Calu3 (cell line): ENCODE measurements at regions not wholly inside any gene's neighbourhood (a gene's known extent, or its start where the extent isn't known, plus 50 kb on each side); places are given as distances from the start of the nearest gene placed in this dataset.

Source experiments
- BruUV-seq: library from RNA; stranded (reverse); fragments of 400-500 nt; replicated peaks from 2 replicates; lab custom pipeline; 2021; lab: Mats Ljungman, UMichigan
- CTCF ChIA-PET: fragments of 300-600 bp; sonication (Branson Sonifier 250); formaldehyde crosslinking; loops from one replicate; lab custom pipeline; 2022; ENCODE audit warnings: antibody characterized with exemption; lab: Charles Lee
- DNase-seq: peaks from one replicate; pipeline ENCODE4 v3.0.0; 2022
- H3K27ac Mint-ChIP-seq: one replicate; pipeline ENCODE4 v1.8.0; 2022; ENCODE audit warnings: mixed read lengths; ENCODE audit not compliant: unreplicated experiment
- H3K27me3 Mint-ChIP-seq: one replicate; pipeline ENCODE4 v1.8.0; 2022; ENCODE audit warnings: mixed read lengths; ENCODE audit not compliant: unreplicated experiment
- H3K36me3 Mint-ChIP-seq: one replicate; pipeline ENCODE4 v1.8.0; 2022; ENCODE audit warnings: mild to moderate bottlenecking, moderate library complexity, mixed read lengths; ENCODE audit not compliant: insufficient read depth, unreplicated experiment
- H3K4me1 Mint-ChIP-seq: one replicate; pipeline ENCODE4 v1.8.0; 2022; ENCODE audit warnings: mild to moderate bottlenecking, low read depth, mixed read lengths; ENCODE audit not compliant: unreplicated experiment
- H3K4me3 Mint-ChIP-seq: one replicate; pipeline ENCODE4 v1.8.0; 2022; ENCODE audit warnings: mild to moderate bottlenecking, low read depth, moderate library complexity, mixed read lengths; ENCODE audit not compliant: unreplicated experiment
- H3K9me3 Mint-ChIP-seq: one replicate; pipeline ENCODE4 v1.8.0; 2022; ENCODE audit warnings: low read depth, mixed read lengths; ENCODE audit not compliant: unreplicated experiment
- intact Hi-C: fragments of 100-400 bp; cut with micrococcal nuclease; formaldehyde crosslinking; loops from one replicate; pipeline ENCODE4 v1.10.0; 2022; ENCODE audit not compliant: unreplicated experiment
- TF ChIP-seq, protein P1 (sequence below): fragments of 200-600 bp; IDR thresholded peaks from one replicate; pipeline ENCODE4 v1.8.0; 2022; ENCODE audit warnings: antibody characterized with exemption; ENCODE audit not compliant: unreplicated experiment

DNA sequence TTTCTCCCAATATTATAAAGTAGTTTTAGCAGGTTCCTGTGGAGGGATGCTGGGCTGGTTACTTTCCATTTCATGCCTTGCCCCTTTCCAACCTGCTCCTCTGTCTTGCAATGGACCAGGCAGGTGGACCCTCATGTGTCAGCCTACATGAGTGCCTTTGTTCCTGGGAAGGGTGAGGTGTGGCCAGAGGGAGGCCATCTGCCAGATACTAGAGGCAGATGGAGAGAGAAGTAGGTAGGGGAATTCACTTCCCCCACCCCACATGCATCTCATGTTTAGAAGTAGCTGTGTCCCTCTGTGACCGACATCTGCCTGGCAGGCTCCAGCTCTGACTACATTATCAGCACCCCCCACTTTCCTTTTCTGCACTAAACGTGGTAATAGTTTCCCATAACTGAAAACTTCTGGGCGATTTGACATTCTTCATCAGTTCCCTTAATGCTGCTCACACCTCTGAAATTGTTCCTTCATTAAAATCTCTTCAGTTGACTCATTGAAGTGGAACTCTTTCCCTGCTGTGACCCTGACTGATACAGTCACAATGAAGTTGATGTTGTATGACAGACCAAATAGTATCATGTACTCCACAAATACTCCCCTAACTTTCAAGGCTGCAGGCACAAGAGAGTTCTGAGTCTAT is 396.3 kb upstream of the FZD8 start:
- H3K36me3 Mint-ChIP-seq, result no peaks in the 10 kb centered on the region
- CTCF ChIA-PET, result no interaction called here
- TF ChIP-seq, protein P1, sequence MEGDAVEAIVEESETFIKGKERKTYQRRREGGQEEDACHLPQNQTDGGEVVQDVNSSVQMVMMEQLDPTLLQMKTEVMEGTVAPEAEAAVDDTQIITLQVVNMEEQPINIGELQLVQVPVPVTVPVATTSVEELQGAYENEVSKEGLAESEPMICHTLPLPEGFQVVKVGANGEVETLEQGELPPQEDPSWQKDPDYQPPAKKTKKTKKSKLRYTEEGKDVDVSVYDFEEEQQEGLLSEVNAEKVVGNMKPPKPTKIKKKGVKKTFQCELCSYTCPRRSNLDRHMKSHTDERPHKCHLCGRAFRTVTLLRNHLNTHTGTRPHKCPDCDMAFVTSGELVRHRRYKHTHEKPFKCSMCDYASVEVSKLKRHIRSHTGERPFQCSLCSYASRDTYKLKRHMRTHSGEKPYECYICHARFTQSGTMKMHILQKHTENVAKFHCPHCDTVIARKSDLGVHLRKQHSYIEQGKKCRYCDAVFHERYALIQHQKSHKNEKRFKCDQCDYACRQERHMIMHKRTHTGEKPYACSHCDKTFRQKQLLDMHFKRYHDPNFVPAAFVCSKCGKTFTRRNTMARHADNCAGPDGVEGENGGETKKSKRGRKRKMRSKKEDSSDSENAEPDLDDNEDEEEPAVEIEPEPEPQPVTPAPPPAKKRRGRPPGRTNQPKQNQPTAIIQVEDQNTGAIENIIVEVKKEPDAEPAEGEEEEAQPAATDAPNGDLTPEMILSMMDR, result no peak
- no peak for DNase-seq
- no peak overlapping the region for H3K4me3 Mint-ChIP-seq
- no peaks in the 10 kb centered on the region for H3K27me3 Mint-ChIP-seq
- peaks cover 13% of the 10 kb centered on the region for H3K9me3 Mint-ChIP-seq
- no peaks in the 10 kb centered on the region for H3K4me1 Mint-ChIP-seq
- intact Hi-C loops, result no loop called here
- BruUV-seq, result no TSS peak
- H3K27ac Mint-ChIP-seq, result no peak overlapping the region

DNA sequence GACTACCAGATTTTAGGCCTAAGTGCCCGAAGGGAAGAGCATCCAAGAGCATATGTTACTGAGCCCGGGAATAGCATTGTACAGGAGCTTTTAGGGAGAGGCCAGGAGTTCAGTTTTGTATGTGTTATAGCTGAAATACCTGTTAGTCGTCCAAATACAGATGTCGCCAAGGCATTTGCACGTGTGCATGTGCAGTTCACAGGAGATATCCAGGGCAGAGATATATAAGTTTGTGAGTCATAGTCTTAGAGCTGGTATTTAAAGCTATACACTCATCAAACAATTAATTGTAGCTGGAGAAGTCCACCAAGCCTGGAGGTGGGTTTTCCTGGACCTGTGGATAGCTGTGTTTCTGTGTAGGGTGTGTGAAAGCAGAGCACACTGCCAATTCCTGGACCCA is 394.0 kb upstream of the FZD8 start:
- Mint-ChIP-seq H3K27me3 (no peaks in the 10 kb centered on the region), H3K9me3 (peaks cover 13% of the 10 kb centered on the region), H3K4me3 (no peak overlapping the region), H3K27ac (no peak overlapping the region), H3K36me3 (no peaks in the 10 kb centered on the region), H3K4me1 (no peaks in the 10 kb centered on the region)
- no peak for DNase-seq
- TF ChIP-seq, protein P1, result no peak
- intact Hi-C loops, result no loop called here
- CTCF ChIA-PET, result no interaction called here
- no TSS peak for BruUV-seq

DNA sequence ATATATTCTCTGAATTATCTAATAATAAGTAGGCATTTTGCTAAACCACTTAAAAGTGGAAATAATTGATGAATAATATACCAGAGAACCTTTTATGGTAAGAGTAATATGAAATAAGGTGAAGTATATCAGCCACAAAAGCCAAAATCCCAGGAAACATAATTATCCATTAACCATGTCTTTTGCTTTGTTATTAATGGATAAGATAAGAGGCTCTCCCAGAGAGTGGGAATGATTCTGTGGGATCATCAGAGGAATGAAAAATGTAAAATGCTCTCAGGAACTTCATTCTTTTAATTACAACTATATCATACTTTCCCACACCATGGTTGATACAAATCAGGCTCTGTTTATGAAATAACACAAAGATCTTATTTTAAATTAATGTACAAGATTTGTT is 391.7 kb upstream of the FZD8 start:
- Mint-ChIP-seq H3K4me1 (no peaks in the 10 kb centered on the region), H3K27ac (no peak overlapping the region), H3K4me3 (no peak overlapping the region), H3K9me3 (peaks cover 10% of the 10 kb centered on the region), H3K27me3 (no peaks in the 10 kb centered on the region), H3K36me3 (no peaks in the 10 kb centered on the region)
- TF ChIP-seq, protein P1, result no peak
- no peak for DNase-seq
- CTCF ChIA-PET, result no interaction called here
- BruUV-seq, result no TSS peak
- intact Hi-C loops, result no loop called here

DNA sequence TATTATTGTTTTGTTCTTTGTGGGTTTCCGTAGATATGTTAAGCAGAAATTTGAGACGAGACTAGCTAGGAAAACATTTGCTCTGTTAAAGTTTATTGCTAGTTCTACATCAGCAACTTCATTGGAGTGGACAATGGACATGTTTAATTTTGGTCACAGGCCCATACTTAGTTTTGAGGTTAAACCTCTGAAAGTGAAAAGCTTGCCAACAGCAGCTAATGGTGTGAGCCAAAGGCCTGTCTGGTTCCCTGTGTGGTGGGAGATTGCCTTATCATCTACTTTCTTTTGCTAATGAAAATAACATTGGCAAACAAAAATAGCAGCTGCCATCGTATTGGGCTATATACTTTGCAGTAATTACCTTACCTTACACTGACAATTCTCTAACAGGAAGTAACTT is 388.4 kb upstream of the FZD8 start:
- no peak overlapping the region for H3K4me3 Mint-ChIP-seq
- CTCF ChIA-PET, result no interaction called here
- TF ChIP-seq, protein P1, result no peak
- no peak overlapping the region for H3K27ac Mint-ChIP-seq
- H3K27me3 Mint-ChIP-seq, result no peaks in the 10 kb centered on the region
- peaks cover 15% of the 10 kb centered on the region for H3K9me3 Mint-ChIP-seq
- H3K36me3 Mint-ChIP-seq, result no peaks in the 10 kb centered on the region
- DNase-seq, result no peak
- BruUV-seq, result no TSS peak
- H3K4me1 Mint-ChIP-seq, result no peaks in the 10 kb centered on the region
- intact Hi-C loops, result no loop called here
